T-cell (primary cell): ENCODE measurements at regions not wholly inside any gene's neighbourhood (a gene's known extent, or its start where the extent isn't known, plus 50 kb on each side); places are given as distances from the start of the nearest gene placed in this dataset.
A peak's percentile ranks its signal among the peaks of the same experiment; 100 is the strongest.

Experiments
- ATAC-seq, 4 experiments: fragments of 200-7000 bp in 3 of 4; fragments of 150-1000 bp in 1 of 4; cut with Tn5 transposase; replicated peaks in 1 of 4; 1 replicate in 3 of 4; 2 replicates in 1 of 4; pipeline ENCODE4 v1.10.0; 2021; ENCODE audit warnings: moderate library complexity in 3 of 4, mild to moderate bottlenecking in 2 of 4, moderate number of reproducible peaks in 1 of 4
- CTCF ChIA-PET, 2 donors: fragments of 300-600 bp; sonication (Branson Sonifier 250); formaldehyde crosslinking; loops; one replicate each; lab custom pipeline; 2022; ENCODE audit warnings: antibody characterized with exemption in 2 of 2; lab: Charles Lee
- POLR2A ChIA-PET, 2 donors: fragments of 300-600 bp; sonication (Branson Sonifier 250); formaldehyde crosslinking; loops; one replicate each; lab custom pipeline; 2022; ENCODE audit warnings: antibody characterized with exemption in 2 of 2; lab: Charles Lee
- DNase-seq, 35 experiments: peaks; one replicate each; pipeline versions ENCODE4 v3.0.0 to v3.0.0-alpha.2; 2013 to 2023
- H3K27ac ChIP-seq: one replicate; pipeline ENCODE4 v1.5.1; 2013; ENCODE audit warnings: low read length
- H3K27me3 ChIP-seq, 2 experiments: replicated peaks in 1 of 2; 1 replicate in 1 of 2; 2 replicates in 1 of 2; pipeline versions ENCODE4 v1.6.1 to v1.7.0; 2013; ENCODE audit warnings: low read length in 1 of 2, mixed read lengths in 1 of 2; ENCODE audit not compliant: control insufficient read depth in 2 of 2, insufficient read depth in 2 of 2; ENCODE audit errors: extremely low read depth in 1 of 2
- H3K36me3 ChIP-seq, 2 donors: 1 replicate in 1 of 2; 2 replicates in 1 of 2; pipeline versions ENCODE4 v1.6.1 to v1.7.0; 2013; ENCODE audit warnings: low read length in 1 of 2; ENCODE audit not compliant: control insufficient read depth in 2 of 2, insufficient read depth in 1 of 2; ENCODE audit errors: extremely low read depth in 1 of 2
- H3K4me1 ChIP-seq, 2 experiments: 1 replicate in 1 of 2; 2 replicates in 1 of 2; pipeline versions ENCODE4 v1.6.1 to v1.7.0; 2013; ENCODE audit warnings: low read length in 2 of 2, mixed read lengths in 1 of 2; ENCODE audit not compliant: insufficient read depth in 2 of 2, control insufficient read depth in 1 of 2; ENCODE audit errors: extremely low read depth in 1 of 2
- H3K4me3 ChIP-seq, 2 donors: 1 replicate in 1 of 2; 2 replicates in 1 of 2; pipeline versions ENCODE4 v1.5.1 to v1.7.0; 2013; ENCODE audit warnings: mild to moderate bottlenecking in 2 of 2, low read length in 1 of 2, moderate library complexity in 1 of 2; ENCODE audit not compliant: control insufficient read depth in 1 of 2; ENCODE audit errors: extremely low read depth in 1 of 2
- H3K9me3 ChIP-seq: 2 replicates; pipeline ENCODE4 v1.7.0; 2013
- H3K27ac Mint-ChIP-seq, 2 donors: one replicate each; pipeline ENCODE4 v1.8.0; 2020 to 2021; ENCODE audit warnings: mild to moderate bottlenecking in 2 of 2, mixed read lengths in 2 of 2
- H3K27me3 Mint-ChIP-seq, 2 donors: one replicate each; pipeline ENCODE4 v1.8.0; 2021 to 2022; ENCODE audit warnings: mixed read lengths in 2 of 2
- H3K36me3 Mint-ChIP-seq: one replicate; pipeline ENCODE4 v1.8.0; 2021; ENCODE audit warnings: mixed read lengths
- H3K4me1 Mint-ChIP-seq, 3 donors: one replicate each; pipeline ENCODE4 v1.8.0; 2020 to 2022; ENCODE audit warnings: mixed read lengths in 3 of 3, mild to moderate bottlenecking in 1 of 3
- H3K4me3 Mint-ChIP-seq, 3 donors: one replicate each; pipeline ENCODE4 v1.8.0; 2020 to 2022; ENCODE audit warnings: mild to moderate bottlenecking in 3 of 3, mixed read lengths in 3 of 3, moderate library complexity in 3 of 3
- H3K9me3 Mint-ChIP-seq, 3 donors: one replicate each; pipeline ENCODE4 v1.8.0; 2020 to 2022; ENCODE audit warnings: mixed read lengths in 3 of 3
- WGBS: methylation state at CpG from one replicate; pipeline ENCODE4 v1.1.5; 2013; ENCODE audit warnings: missing lambda C conversion rate; ENCODE audit not compliant: insufficient coverage; 5-methylcytosine and 5-hydroxymethylcytosine counted together

GRCh38 chr1:226808501-226808900 is 61.9 kb upstream of the PSEN2 start:
- DNase-seq (no peak), ATAC-seq (no peak)
- H3K27me3 ChIP-seq: peaks cover 0 to 6% of the 10 kb centered on the region in 2 experiments
- H3K4me1 ChIP-seq: peaks cover 0 to 8% of the 10 kb centered on the region in 2 experiments
- no peaks in the 10 kb centered on the region for H3K36me3 ChIP-seq
- WGBS: 96% methylated on average over 4 of the region's 6 CpGs
- no peaks in the 10 kb centered on the region for H3K36me3 Mint-ChIP-seq
- no peaks in the 10 kb centered on the region for H3K27me3 Mint-ChIP-seq
- H3K4me1 Mint-ChIP-seq: peaks cover 0 to 21% (median 8%) of the 10 kb centered on the region in 3 donors
- no peaks in the 10 kb centered on the region for H3K9me3 Mint-ChIP-seq
- ChIA-PET POLR2A (interaction anchor here in 1 of 2 donors (0.6 kb wide), 1 partner anchor 69 kb away, joined by 4 read pairs; no protein-coding TSS in a partner anchor), CTCF (no interaction called here)
- H3K4me3 ChIP-seq: no peak overlapping the region
- no peak overlapping the region for H3K27ac Mint-ChIP-seq
- no peak overlapping the region for H3K4me3 Mint-ChIP-seq
- no peaks in the 10 kb centered on the region for H3K9me3 ChIP-seq
- H3K27ac ChIP-seq: no peak overlapping the region

GRCh38 chr1:226806988-226807387 is 63.4 kb upstream of the PSEN2 start:
- Histone ChIP-seq H3K27ac (no peak overlapping the region), H3K9me3 (no peaks in the 10 kb centered on the region), H3K4me3 (no peak overlapping the region), H3K27me3 (peaks cover 0 to 6% of the 10 kb centered on the region in 2 experiments), H3K36me3 (no peaks in the 10 kb centered on the region), H3K4me1 (peaks cover 0 to 8% of the 10 kb centered on the region in 2 experiments)
- Mint-ChIP-seq H3K27ac (no peak overlapping the region), H3K36me3 (no peaks in the 10 kb centered on the region), H3K4me3 (no peak overlapping the region), H3K4me1 (peaks cover 0 to 13% (median 8%) of the 10 kb centered on the region in 3 donors), H3K9me3 (no peaks in the 10 kb centered on the region), H3K27me3 (no peaks in the 10 kb centered on the region)
- ChIA-PET CTCF (no interaction called here), POLR2A (no interaction called here)
- 43% methylated on average over 1 of the region's 1 CpG for WGBS
- ATAC-seq: no peak
- DNase-seq: no peak

GRCh38 chr1:226804907-226805759 is 65.3 kb upstream of the PSEN2 start:
- H3K4me3 ChIP-seq: no peak overlapping the region
- no peaks in the 10 kb centered on the region for H3K9me3 ChIP-seq
- no peaks in the 10 kb centered on the region for H3K36me3 ChIP-seq
- WGBS: 83% methylated on average over 8 of the region's 12 CpGs
- peaks cover 10 to 22% (median 15%) of the 10 kb centered on the region in 3 donors for H3K4me1 Mint-ChIP-seq
- H3K36me3 Mint-ChIP-seq: no peaks in the 10 kb centered on the region
- no peaks in the 10 kb centered on the region for H3K27me3 Mint-ChIP-seq
- H3K27me3 ChIP-seq: peaks cover 0 to 6% of the 10 kb centered on the region in 2 experiments
- no peak overlapping the region for H3K4me3 Mint-ChIP-seq
- CTCF ChIA-PET: interaction anchor here (0.5 to 0.6 kb wide), 3 partner anchors 10 to 634 kb away, joined by 3 read pairs; no protein-coding TSS in a partner anchor
- H3K27ac Mint-ChIP-seq: no peak overlapping the region
- no peak for DNase-seq
- peaks cover 4 to 15% of the 10 kb centered on the region in 2 experiments for H3K4me1 ChIP-seq
- no peaks in the 10 kb centered on the region for H3K9me3 Mint-ChIP-seq
- no peak for ATAC-seq
- POLR2A ChIA-PET: interaction anchor here in 1 of 2 donors (0.5 kb wide), 1 partner anchor 20 kb away, joined by 4 read pairs; no protein-coding TSS in a partner anchor
- H3K27ac ChIP-seq: no peak overlapping the region

GRCh38 chr1:226800763-226801380 is 61.8 kb upstream of the ITPKB start:
- Histone ChIP-seq H3K9me3 (no peaks in the 10 kb centered on the region), H3K27me3 (no peaks in the 10 kb centered on the region), H3K4me3 (no peak overlapping the region), H3K27ac (no peak overlapping the region), H3K4me1 (peaks cover 26 to 35% of the 10 kb centered on the region in 2 experiments), H3K36me3 (peaks cover 0 to 3% of the 10 kb centered on the region in 2 donors)
- no peaks in the 10 kb centered on the region for H3K9me3 Mint-ChIP-seq
- no CpG with 5 or more reads among the region's 2 CpGs for WGBS
- ChIA-PET CTCF (interaction anchor here in 1 of 2 donors (0.6 to 1.1 kb wide), 5 partner anchors 27 to 929 kb away, joined by 3 to 5 read pairs (median 4); no protein-coding TSS in a partner anchor), POLR2A (interaction anchor here in 1 of 2 donors (0.7 kb wide), 2 partner anchors 9 to 15 kb away, joined by 3 to 12 read pairs; no protein-coding TSS in a partner anchor)
- H3K36me3 Mint-ChIP-seq: no peaks in the 10 kb centered on the region
- DNase-seq (no peak), ATAC-seq (no peak)
- no peak overlapping the region for H3K4me3 Mint-ChIP-seq
- no peaks in the 10 kb centered on the region for H3K27me3 Mint-ChIP-seq
- peak overlapping the region; percentile 75 to 90 for H3K27ac Mint-ChIP-seq
- H3K4me1 Mint-ChIP-seq: peaks cover 33 to 41% (median 39%) of the 10 kb centered on the region in 3 donors

GRCh38 chr1:226799634-226800281 is 60.7 kb upstream of the ITPKB start:
- ChIA-PET POLR2A (interaction anchor here (0.6 to 0.7 kb wide), 4 partner anchors 60 to 174 kb away, joined by 3 to 15 read pairs (median 6); partner anchors contain the start of gene ITPKB (in 1 of the 2)), CTCF (interaction anchor here in 1 of 2 donors (0.7 to 1.1 kb wide), 4 partner anchors 24 to 191 kb away, joined by 3 to 5 read pairs (median 4); no protein-coding TSS in a partner anchor)
- ATAC-seq (no peak), DNase-seq (peak in 4 of 35 experiments; percentile 2 to 25 (median 9))
- WGBS: 96% methylated on average over 9 of the region's 12 CpGs
- Histone ChIP-seq H3K9me3 (no peaks in the 10 kb centered on the region), H3K27ac (peak overlapping the region; percentile 89), H3K4me1 (peaks cover 22 to 35% of the 10 kb centered on the region in 2 experiments), H3K36me3 (peaks cover 0 to 3% of the 10 kb centered on the region in 2 donors), H3K4me3 (no peak overlapping the region), H3K27me3 (no peaks in the 10 kb centered on the region)
- H3K27me3 Mint-ChIP-seq: no peaks in the 10 kb centered on the region
- H3K4me3 Mint-ChIP-seq: peak overlapping the region; percentile 39 to 75 (median 54)
- H3K36me3 Mint-ChIP-seq: no peaks in the 10 kb centered on the region
- H3K9me3 Mint-ChIP-seq: no peaks in the 10 kb centered on the region
- H3K27ac Mint-ChIP-seq: peak overlapping the region; percentile 99
- peaks cover 29 to 39% (median 38%) of the 10 kb centered on the region in 3 donors for H3K4me1 Mint-ChIP-seq
